ENCODE measurements at regions not wholly inside any gene's neighbourhood (a gene's known extent, or its start where the extent isn't known, plus 50 kb on each side); places are given as distances from the start of the nearest gene placed in this dataset.

- intact Hi-C loops (cut with DNase I): loop anchor here in 1 of 10 donors (5.0 kb wide), 1 partner anchor 1098 kb away; no protein-coding TSS in a partner anchor
Measured at GRCh38 chr6:81485395-81485794, 267.1 kb downstream of the TENT5A start.

GRCh38 chr6:81484251-81484650 lies 268.2 kb downstream of the TENT5A start:
- intact Hi-C loops (cut with DNase I): no loop called here
- Histone ChIP-seq H3K27me3 (no peaks in the 10 kb centered on the region), H3K36me3 (no peaks in the 10 kb centered on the region), H3K9me3 (no peaks in the 10 kb centered on the region), H3K4me1 (no peaks in the 10 kb centered on the region), H3K27ac (no peak overlapping the region), H3K4me3 (no peak overlapping the region)
- TF ChIP-seq CTCF (IDR thresholded peaks at IDR 0.05): no peak
- ATAC-seq (no peak), DNase-seq (no peak)

More at GRCh38 chr6:81485395-81485794, 267.1 kb downstream of the TENT5A start:
- H3K36me3 ChIP-seq: no peaks in the 10 kb centered on the region
- DNase-seq (no peak), ATAC-seq (no peak)
- H3K4me3 ChIP-seq: no peak overlapping the region
- no peaks in the 10 kb centered on the region for H3K4me1 ChIP-seq
- H3K9me3 ChIP-seq: no peaks in the 10 kb centered on the region
- no peaks in the 10 kb centered on the region for H3K27me3 ChIP-seq
- no peak overlapping the region for H3K27ac ChIP-seq
- no peak for TF ChIP-seq CTCF (IDR thresholded peaks at IDR 0.05)

DNA sequence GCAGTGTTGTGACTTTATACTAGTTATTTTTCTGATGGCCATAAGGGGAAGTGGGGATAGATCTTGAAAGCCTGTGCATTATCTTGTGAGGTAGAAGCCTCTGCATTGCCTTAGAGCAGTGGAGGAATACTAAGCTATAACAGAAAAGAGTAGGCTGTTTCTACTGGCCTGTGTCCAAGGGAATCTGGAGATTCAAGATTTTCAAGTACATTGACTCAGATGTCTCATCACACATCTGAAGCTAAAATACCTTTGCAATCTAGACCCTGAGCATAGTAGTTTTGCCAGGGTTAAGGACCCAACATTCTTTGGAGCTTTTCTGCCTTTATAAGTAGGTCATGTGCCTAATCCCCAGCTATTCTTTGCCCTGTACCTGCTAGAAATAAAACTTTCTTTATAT lies 272.3 kb downstream of the TENT5A start:
- Histone ChIP-seq H3K27me3 (no peaks in the 10 kb centered on the region), H3K4me3 (no peak overlapping the region), H3K36me3 (no peaks in the 10 kb centered on the region), H3K27ac (no peak overlapping the region), H3K9me3 (peaks cover 0 to 1% (median 0%) of the 10 kb centered on the region in 11 donors), H3K4me1 (no peaks in the 10 kb centered on the region)
- no peak for TF ChIP-seq CTCF (IDR thresholded peaks at IDR 0.05)
- DNase-seq: no peak
- no peak for ATAC-seq
- intact Hi-C loops (cut with DNase I): no loop called here

- TF ChIP-seq CTCF (IDR thresholded peaks at IDR 0.05): no peak
- intact Hi-C loops (cut with DNase I): no loop called here
- H3K27me3 ChIP-seq: no peaks in the 10 kb centered on the region
Measured at GRCh38 chr6:81476881-81477280, 275.6 kb downstream of the TENT5A start.

DNA sequence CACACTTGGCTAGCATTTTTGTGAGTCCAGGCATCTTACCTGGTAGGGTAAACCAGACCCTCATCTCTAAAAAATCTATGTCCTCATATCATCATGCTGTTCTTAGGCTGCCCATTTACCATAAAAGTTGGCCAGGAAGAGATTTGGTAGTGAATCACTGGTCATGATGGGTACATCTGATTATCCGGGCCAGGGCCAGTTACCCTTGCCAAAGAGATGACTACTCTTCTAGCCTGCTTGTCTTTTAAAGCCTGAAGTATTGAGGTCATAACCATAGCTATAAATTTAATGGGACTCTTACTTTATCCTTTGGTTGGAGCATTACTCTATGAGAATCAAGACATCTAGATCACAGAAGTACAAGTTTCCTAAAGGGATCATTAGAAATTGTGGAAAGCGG lies 276.8 kb downstream of the TENT5A start:
- ATAC-seq (no peak), DNase-seq (no peak)
- Histone ChIP-seq H3K4me1 (no peaks in the 10 kb centered on the region), H3K36me3 (no peaks in the 10 kb centered on the region), H3K4me3 (no peak overlapping the region), H3K27me3 (no peaks in the 10 kb centered on the region), H3K27ac (no peak overlapping the region), H3K9me3 (peaks cover 0 to 3% (median 0%) of the 10 kb centered on the region in 11 donors)
- intact Hi-C loops (cut with DNase I): no loop called here
- 91 to 98% methylated on average over 2 of the region's 2 CpGs for WGBS, 2 donors
- no peak for TF ChIP-seq CTCF (IDR thresholded peaks at IDR 0.05)

More at GRCh38 chr6:81476881-81477280, 275.6 kb downstream of the TENT5A start:
- DNase-seq (no peak), ATAC-seq (no peak)
- no peaks in the 10 kb centered on the region for H3K4me1 ChIP-seq
- H3K36me3 ChIP-seq: no peaks in the 10 kb centered on the region
- no peak overlapping the region for H3K27ac ChIP-seq
- H3K4me3 ChIP-seq: no peak overlapping the region
- H3K9me3 ChIP-seq: peaks cover 0 to 3% (median 0%) of the 10 kb centered on the region in 11 donors
